ENCODE measurements at regions not wholly inside any gene's neighbourhood (a gene's known extent, or its start where the extent isn't known, plus 50 kb on each side); places are given as distances from the start of the nearest gene placed in this dataset.
"Not testable (repeated sequence)": the region's sequence is repeated elsewhere in the genome, so short reads cannot be mapped to it uniquely, and the experiment has no call there.

- Mint-ChIP-seq H3K36me3 (ENCODE audit: low read depth) (no peaks in the 10 kb centered on the region), H3K9me3 (no peaks in the 10 kb centered on the region), H3K27ac (no peak overlapping the region), H3K27me3 (ENCODE audit: low read depth) (no peaks in the 10 kb centered on the region), H3K4me3 (no peak overlapping the region), H3K4me1 (ENCODE audit: low read depth) (no peaks in the 10 kb centered on the region)
Observed at GRCh38 chr13:21901336-21901735, 230.5 kb downstream of the FGF9 start.

GRCh38 chr13:21901811-21902708 is 231.2 kb downstream of the FGF9 start:
- no peak overlapping the region for H3K27ac Mint-ChIP-seq
- no peaks in the 10 kb centered on the region for H3K36me3 Mint-ChIP-seq (ENCODE audit: low read depth)
- H3K4me3 Mint-ChIP-seq = no peak overlapping the region
- no peaks in the 10 kb centered on the region for H3K27me3 Mint-ChIP-seq (ENCODE audit: low read depth)
- no peaks in the 10 kb centered on the region for H3K4me1 Mint-ChIP-seq (ENCODE audit: low read depth)
- no peaks in the 10 kb centered on the region for H3K9me3 Mint-ChIP-seq

- no peaks in the 10 kb centered on the region for H3K36me3 Mint-ChIP-seq (ENCODE audit: low read depth)
- H3K4me1 Mint-ChIP-seq (ENCODE audit: low read depth) = no peaks in the 10 kb centered on the region
- no peak overlapping the region for H3K27ac Mint-ChIP-seq
- no peaks in the 10 kb centered on the region for H3K9me3 Mint-ChIP-seq
- no peaks in the 10 kb centered on the region for H3K27me3 Mint-ChIP-seq (ENCODE audit: low read depth)
- no peak overlapping the region for H3K4me3 Mint-ChIP-seq
Observed at GRCh38 chr13:21902709-21903098, 231.8 kb downstream of the FGF9 start.

- H3K4me1 Mint-ChIP-seq (ENCODE audit: low read depth) = no peaks in the 10 kb centered on the region
- no peaks in the 10 kb centered on the region for H3K36me3 Mint-ChIP-seq (ENCODE audit: low read depth)
- no peak overlapping the region for H3K4me3 Mint-ChIP-seq
- H3K9me3 Mint-ChIP-seq = no peaks in the 10 kb centered on the region
- H3K27ac Mint-ChIP-seq = no peak overlapping the region
- H3K27me3 Mint-ChIP-seq (ENCODE audit: low read depth) = no peaks in the 10 kb centered on the region
Observed at GRCh38 chr13:21905486-21905885, 234.6 kb downstream of the FGF9 start.

- no peak overlapping the region for H3K4me3 Mint-ChIP-seq
- no peak overlapping the region for H3K27ac Mint-ChIP-seq
- H3K9me3 Mint-ChIP-seq = no peaks in the 10 kb centered on the region
- H3K4me1 Mint-ChIP-seq (ENCODE audit: low read depth) = no peaks in the 10 kb centered on the region
- no peaks in the 10 kb centered on the region for H3K36me3 Mint-ChIP-seq (ENCODE audit: low read depth)
- H3K27me3 Mint-ChIP-seq (ENCODE audit: low read depth) = no peaks in the 10 kb centered on the region
Observed at GRCh38 chr13:21909331-21909730, 238.5 kb downstream of the FGF9 start.

- no peaks in the 10 kb centered on the region for H3K4me1 Mint-ChIP-seq (ENCODE audit: low read depth)
- no peaks in the 10 kb centered on the region for H3K9me3 Mint-ChIP-seq
- H3K27me3 Mint-ChIP-seq (ENCODE audit: low read depth) = no peaks in the 10 kb centered on the region
Observed at GRCh38 chr13:21910546-21910945, 239.7 kb downstream of the FGF9 start.

GRCh38 chr13:21911646-21912298 is 240.9 kb downstream of the FGF9 start:
- Mint-ChIP-seq H3K27ac (no peak overlapping the region), H3K9me3 (no peaks in the 10 kb centered on the region), H3K4me1 (ENCODE audit: low read depth) (no peaks in the 10 kb centered on the region), H3K36me3 (ENCODE audit: low read depth) (no peaks in the 10 kb centered on the region), H3K27me3 (ENCODE audit: low read depth) (no peaks in the 10 kb centered on the region), H3K4me3 (no peak overlapping the region)

More at GRCh38 chr13:21910546-21910945, 239.7 kb downstream of the FGF9 start:
- no peak overlapping the region for H3K4me3 Mint-ChIP-seq
- no peaks in the 10 kb centered on the region for H3K36me3 Mint-ChIP-seq (ENCODE audit: low read depth)
- no peak overlapping the region for H3K27ac Mint-ChIP-seq

- Mint-ChIP-seq H3K9me3 (no peaks in the 10 kb centered on the region), H3K27me3 (ENCODE audit: low read depth) (no peaks in the 10 kb centered on the region), H3K4me3 (no peak overlapping the region), H3K27ac (no peak overlapping the region), H3K4me1 (ENCODE audit: low read depth) (no peaks in the 10 kb centered on the region), H3K36me3 (ENCODE audit: low read depth) (no peaks in the 10 kb centered on the region)
Observed at GRCh38 chr13:21913010-21913409, 242.1 kb downstream of the FGF9 start.

- no peaks in the 10 kb centered on the region for H3K9me3 Mint-ChIP-seq
- no peaks in the 10 kb centered on the region for H3K36me3 Mint-ChIP-seq (ENCODE audit: low read depth)
- H3K4me3 Mint-ChIP-seq = no peak overlapping the region
- H3K27ac Mint-ChIP-seq = no peak overlapping the region
- H3K4me1 Mint-ChIP-seq (ENCODE audit: low read depth) = no peaks in the 10 kb centered on the region
- H3K27me3 Mint-ChIP-seq (ENCODE audit: low read depth) = no peaks in the 10 kb centered on the region
Observed at GRCh38 chr13:21917086-21918015, 246.5 kb downstream of the FGF9 start.

GRCh38 chr13:21920802-21921201 is 249.9 kb downstream of the FGF9 start:
- not testable (repeated sequence) for H3K4me3 Mint-ChIP-seq; H3K27ac Mint-ChIP-seq; H3K4me1 Mint-ChIP-seq (ENCODE audit: low read depth); H3K36me3 Mint-ChIP-seq (ENCODE audit: low read depth); H3K27me3 Mint-ChIP-seq (ENCODE audit: low read depth); H3K9me3 Mint-ChIP-seq

- Mint-ChIP-seq H3K27ac (no peak overlapping the region), H3K4me3 (no peak overlapping the region), H3K27me3 (ENCODE audit: low read depth) (no peaks in the 10 kb centered on the region), H3K9me3 (no peaks in the 10 kb centered on the region), H3K36me3 (ENCODE audit: low read depth) (no peaks in the 10 kb centered on the region), H3K4me1 (ENCODE audit: low read depth) (no peaks in the 10 kb centered on the region)
Observed at GRCh38 chr13:21924958-21925357, 254.1 kb downstream of the FGF9 start.

- no peaks in the 10 kb centered on the region for H3K27me3 Mint-ChIP-seq (ENCODE audit: low read depth)
- H3K4me1 Mint-ChIP-seq (ENCODE audit: low read depth) = no peaks in the 10 kb centered on the region
- no peaks in the 10 kb centered on the region for H3K9me3 Mint-ChIP-seq
- no peaks in the 10 kb centered on the region for H3K36me3 Mint-ChIP-seq (ENCODE audit: low read depth)
- H3K4me3 Mint-ChIP-seq = no peak overlapping the region
- H3K27ac Mint-ChIP-seq = no peak overlapping the region
Observed at GRCh38 chr13:21925720-21926119, 254.8 kb downstream of the FGF9 start.

- no peaks in the 10 kb centered on the region for H3K27me3 Mint-ChIP-seq (ENCODE audit: low read depth)
- no peaks in the 10 kb centered on the region for H3K36me3 Mint-ChIP-seq (ENCODE audit: low read depth)
- no peak overlapping the region for H3K27ac Mint-ChIP-seq
Observed at GRCh38 chr13:21929400-21929799, 258.5 kb downstream of the FGF9 start.

GRCh38 chr13:21930536-21930935 is 259.7 kb downstream of the FGF9 start:
- no peak overlapping the region for H3K4me3 Mint-ChIP-seq
- no peaks in the 10 kb centered on the region for H3K9me3 Mint-ChIP-seq
- H3K27ac Mint-ChIP-seq = no peak overlapping the region
- no peaks in the 10 kb centered on the region for H3K27me3 Mint-ChIP-seq (ENCODE audit: low read depth)
- H3K4me1 Mint-ChIP-seq (ENCODE audit: low read depth) = no peaks in the 10 kb centered on the region
- H3K36me3 Mint-ChIP-seq (ENCODE audit: low read depth) = no peaks in the 10 kb centered on the region

More at GRCh38 chr13:21929400-21929799, 258.5 kb downstream of the FGF9 start:
- Mint-ChIP-seq H3K4me1 (ENCODE audit: low read depth) (no peaks in the 10 kb centered on the region), H3K4me3 (no peak overlapping the region), H3K9me3 (no peaks in the 10 kb centered on the region)
